Common myeloid progenitor, CD34-positive (primary cell): ENCODE measurements at regions not wholly inside any gene's neighbourhood (a gene's known extent, or its start where the extent isn't known, plus 50 kb on each side); places are given as distances from the start of the nearest gene placed in this dataset.
A peak's percentile ranks its signal among the peaks of the same experiment; 100 is the strongest.

Experiments
- CTCF ChIA-PET: fragments of 350-600 bp; sonication (Branson Sonifier 250); formaldehyde crosslinking; loops from one replicate; lab custom pipeline; 2021; ENCODE audit warnings: antibody characterized with exemption; lab: Charles Lee
- POLR2A ChIA-PET: fragments of 350-600 bp; sonication (Branson Sonifier 250); formaldehyde crosslinking; loops from one replicate; lab custom pipeline; 2021; ENCODE audit warnings: antibody characterized with exemption; lab: Charles Lee
- DNase-seq, 3 donors: peaks; one replicate each; pipeline versions ENCODE4 v3.0.0 to v3.0.0-alpha.2; 2013
- H3K27ac ChIP-seq, 2 experiments: 1 replicate in 1 of 2; 2 replicates in 1 of 2; pipeline ENCODE4 v1.7.0; 2013; ENCODE audit warnings: inconsistent platforms in 2 of 2, low read length in 2 of 2, mild to moderate bottlenecking in 2 of 2, low read depth in 1 of 2, moderate library complexity in 1 of 2; ENCODE audit not compliant: severe bottlenecking in 2 of 2, insufficient read depth in 1 of 2, poor library complexity in 1 of 2
- H3K27me3 ChIP-seq, 5 experiments: replicated peaks in 2 of 5; 1 replicate in 3 of 5; 2 replicates in 2 of 5; pipeline versions ENCODE4 v1.6.1 to v1.7.0; 2013; ENCODE audit warnings: low read length in 4 of 5, mild to moderate bottlenecking in 2 of 5, moderate library complexity in 2 of 5, inconsistent platforms in 1 of 5; ENCODE audit not compliant: insufficient read depth in 5 of 5, control insufficient read depth in 4 of 5
- H3K36me3 ChIP-seq, 4 experiments: 1 replicate in 2 of 4; 2 replicates in 2 of 4; pipeline versions ENCODE4 v1.6.1 to v1.7.0; 2013; ENCODE audit warnings: low read length in 3 of 4, control low read depth in 1 of 4, mild to moderate bottlenecking in 1 of 4; ENCODE audit not compliant: control insufficient read depth in 4 of 4, insufficient read depth in 4 of 4
- H3K4me1 ChIP-seq, 4 experiments: 1 replicate in 3 of 4; 2 replicates in 1 of 4; pipeline versions ENCODE4 v1.6.1 to v1.7.1; 2013; ENCODE audit warnings: low read length in 3 of 4, mild to moderate bottlenecking in 3 of 4, control low read depth in 1 of 4, inconsistent platforms in 1 of 4, moderate library complexity in 1 of 4; ENCODE audit not compliant: control insufficient read depth in 4 of 4, insufficient read depth in 4 of 4; ENCODE audit errors: control extremely low read depth in 1 of 4
- H3K4me3 ChIP-seq, 7 experiments: 1 replicate in 4 of 7; 2 replicates in 3 of 7; pipeline versions ENCODE4 v1.5.1 to v1.7.0; 2013; ENCODE audit warnings: mild to moderate bottlenecking in 7 of 7, low read length in 6 of 7, moderate library complexity in 6 of 7, inconsistent platforms in 2 of 7, low read depth in 2 of 7, control low read depth in 1 of 7; ENCODE audit not compliant: insufficient read depth in 4 of 7, control insufficient read depth in 1 of 7; ENCODE audit errors: extremely low read depth in 1 of 7
- H3K9me3 ChIP-seq, 5 experiments: 1 replicate in 4 of 5; 2 replicates in 1 of 5; pipeline versions ENCODE4 v1.6.1 to v1.7.1; 2013; ENCODE audit warnings: low read length in 4 of 5, mild to moderate bottlenecking in 2 of 5, inconsistent platforms in 1 of 5, low read depth in 1 of 5, moderate library complexity in 1 of 5; ENCODE audit not compliant: control insufficient read depth in 4 of 5, insufficient read depth in 2 of 5; ENCODE audit errors: control extremely low read depth in 1 of 5
- WGBS: methylation state at CpG from one replicate; pipeline ENCODE4 v1.1.5; 2013; ENCODE audit not compliant: insufficient coverage; 5-methylcytosine and 5-hydroxymethylcytosine counted together

- ChIA-PET CTCF (interaction anchor here (2.1 to 3.0 kb wide), 2 partner anchors 18 to 39 kb away, joined by 4 to 13 read pairs; no protein-coding TSS in a partner anchor), POLR2A (no interaction called here)
- Histone ChIP-seq H3K4me1 (peaks cover 4 to 57% (median 35%) of the 10 kb centered on the region in 4 experiments), H3K4me3 (no peak overlapping the region), H3K27ac (no peak overlapping the region), H3K9me3 (no peaks in the 10 kb centered on the region), H3K36me3 (no peaks in the 10 kb centered on the region), H3K27me3 (no peaks in the 10 kb centered on the region)
- DNase-seq: no peak
- 100% methylated on average over 1 of the region's 3 CpGs for WGBS
Measured at GRCh38 chr1:59045137-59045536, 251.8 kb upstream of the FGGY start.

GRCh38 chr1:59045636-59046035 is 251.3 kb upstream of the FGGY start:
- H3K4me3 ChIP-seq: no peak overlapping the region
- H3K27ac ChIP-seq: no peak overlapping the region
- peaks cover 4 to 57% (median 35%) of the 10 kb centered on the region in 4 experiments for H3K4me1 ChIP-seq
- ChIA-PET POLR2A (no interaction called here), CTCF (interaction anchor here (2.1 to 3.0 kb wide), 2 partner anchors 17 to 39 kb away, joined by 4 to 13 read pairs; no protein-coding TSS in a partner anchor)
- H3K36me3 ChIP-seq: no peaks in the 10 kb centered on the region
- WGBS: 81% methylated on average over 5 of the region's 5 CpGs
- no peaks in the 10 kb centered on the region for H3K9me3 ChIP-seq
- H3K27me3 ChIP-seq: no peaks in the 10 kb centered on the region
- DNase-seq: no peak

DNA sequence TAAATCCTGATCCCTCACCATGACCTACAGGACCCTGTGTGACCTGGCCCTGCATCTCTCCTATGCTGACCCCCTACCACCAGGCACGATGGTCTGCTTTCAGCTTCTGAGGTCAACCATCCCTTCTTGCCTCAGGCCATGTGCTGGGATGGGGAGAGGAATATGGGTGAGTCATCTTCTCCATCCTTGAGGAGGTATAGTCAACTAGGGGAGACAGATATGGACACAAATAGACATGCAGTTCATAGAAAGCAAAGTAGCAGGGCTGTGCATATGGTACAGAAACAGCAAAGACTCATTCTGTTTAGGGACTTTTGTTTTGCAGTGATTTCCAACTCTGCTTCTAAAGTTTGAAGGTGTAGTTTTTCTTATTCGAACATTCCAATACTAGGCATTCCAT is 250.8 kb upstream of the FGGY start:
- no peak overlapping the region for H3K4me3 ChIP-seq
- no peaks in the 10 kb centered on the region for H3K27me3 ChIP-seq
- H3K36me3 ChIP-seq: no peaks in the 10 kb centered on the region
- no peak overlapping the region for H3K27ac ChIP-seq
- POLR2A ChIA-PET: no interaction called here
- H3K9me3 ChIP-seq: no peaks in the 10 kb centered on the region
- peaks cover 4 to 56% (median 34%) of the 10 kb centered on the region in 4 experiments for H3K4me1 ChIP-seq
- DNase-seq: no peak
- WGBS: no CpG with 5 or more reads among the region's 2 CpGs
- CTCF ChIA-PET: interaction anchor here (0.6 to 3.0 kb wide), 2 partner anchors 17 to 24 kb away, joined by 3 to 13 read pairs; no protein-coding TSS in a partner anchor

GRCh38 chr1:59046730-59047157 is 250.2 kb upstream of the FGGY start:
- peak; percentile 52 to 85 (median 85) for DNase-seq
- POLR2A ChIA-PET: no interaction called here
- Histone ChIP-seq H3K36me3 (no peaks in the 10 kb centered on the region), H3K27ac (peak overlapping the region in 1 of 2 experiments; percentile 57), H3K4me1 (peaks cover 4 to 50% (median 28%) of the 10 kb centered on the region in 4 experiments), H3K9me3 (no peaks in the 10 kb centered on the region), H3K4me3 (peak overlapping the region in 2 of 7 experiments; percentile 19 to 31), H3K27me3 (no peaks in the 10 kb centered on the region)
- CTCF ChIA-PET: interaction anchor here (0.6 to 3.0 kb wide), 8 partner anchors 8 to 157 kb away, joined by 3 to 13 read pairs (median 3); no protein-coding TSS in a partner anchor
- 5% methylated on average over 2 of the region's 2 CpGs for WGBS

DNA sequence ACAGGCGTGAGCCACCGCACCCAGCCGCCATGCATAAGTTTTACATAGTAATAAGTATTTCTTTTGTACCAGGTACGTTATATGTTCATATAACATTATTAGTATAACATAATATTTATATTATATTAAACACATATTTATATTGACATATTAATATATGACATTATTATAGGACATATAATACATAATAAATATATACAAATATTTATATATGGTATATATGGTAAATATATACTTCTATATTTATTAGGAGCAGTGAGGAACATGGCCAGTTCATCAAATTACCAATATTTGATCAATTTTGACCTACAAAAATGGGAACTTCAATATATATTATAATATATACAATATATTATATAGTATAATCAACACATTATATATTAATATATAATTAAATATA is 245.9 kb upstream of the FGGY start:
- H3K9me3 ChIP-seq: no peaks in the 10 kb centered on the region
- no peak overlapping the region for H3K4me3 ChIP-seq
- no peak overlapping the region for H3K27ac ChIP-seq
- peaks cover 4 to 21% (median 16%) of the 10 kb centered on the region in 4 experiments for H3K4me1 ChIP-seq
- H3K36me3 ChIP-seq: no peaks in the 10 kb centered on the region
- no peaks in the 10 kb centered on the region for H3K27me3 ChIP-seq
- no CpG with 5 or more reads among the region's 4 CpGs for WGBS
- CTCF ChIA-PET: no interaction called here
- DNase-seq: no peak
- POLR2A ChIA-PET: no interaction called here

GRCh38 chr1:59052166-59052590 is 244.7 kb upstream of the FGGY start:
- Histone ChIP-seq H3K36me3 (no peaks in the 10 kb centered on the region), H3K4me3 (no peak overlapping the region), H3K9me3 (no peaks in the 10 kb centered on the region), H3K27me3 (no peaks in the 10 kb centered on the region), H3K27ac (no peak overlapping the region), H3K4me1 (peaks cover under 1 to 15% (median 6%) of the 10 kb centered on the region in 4 experiments)
- ChIA-PET POLR2A (no interaction called here), CTCF (interaction anchor here (0.6 to 1.2 kb wide), 2 partner anchors 22 to 201 kb away, joined by 3 read pairs; no protein-coding TSS in a partner anchor)
- WGBS: 100% methylated on average over 4 of the region's 5 CpGs
- DNase-seq: no peak

GRCh38 chr1:59054172-59054571 is 242.7 kb upstream of the FGGY start:
- Histone ChIP-seq H3K27ac (no peak overlapping the region), H3K4me1 (peaks cover 0 to 14% (median 5%) of the 10 kb centered on the region in 4 experiments), H3K9me3 (no peaks in the 10 kb centered on the region), H3K36me3 (no peaks in the 10 kb centered on the region), H3K4me3 (no peak overlapping the region), H3K27me3 (no peaks in the 10 kb centered on the region)
- 100% methylated on average over 1 of the region's 1 CpG for WGBS
- CTCF ChIA-PET: interaction anchor here (1.0 to 1.5 kb wide), 2 partner anchors 11 to 14 kb away, joined by 3 to 5 read pairs; no protein-coding TSS in a partner anchor
- POLR2A ChIA-PET: no interaction called here
- DNase-seq: no peak
